ENCODE measurements at regions not wholly inside any gene's neighbourhood (a gene's known extent, or its start where the extent isn't known, plus 50 kb on each side); places are given as distances from the start of the nearest gene placed in this dataset.

DNA sequence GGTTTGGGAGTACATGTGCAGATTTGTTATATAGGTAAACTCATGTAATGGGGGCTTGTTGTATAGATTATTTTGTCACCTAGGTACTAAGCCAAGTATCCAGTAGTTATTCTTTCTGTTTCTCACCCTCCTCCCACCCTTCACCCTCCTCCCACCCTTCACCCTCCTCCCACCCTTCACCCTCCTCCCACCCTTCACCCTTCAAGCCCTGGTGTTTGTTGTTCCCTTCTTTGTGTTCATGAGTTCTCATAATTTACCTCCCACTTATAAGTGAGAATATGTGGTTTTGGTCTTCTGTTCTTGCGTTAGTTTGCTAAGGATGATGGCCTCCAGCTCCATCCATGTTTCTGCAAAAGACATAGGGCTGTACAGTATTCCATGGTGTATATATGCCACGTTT, 58.7 kb upstream of the OR10AD1 start:
- Histone ChIP-seq H3K27me3 (no peaks in the 10 kb centered on the region), H3K36me3 (no peaks in the 10 kb centered on the region), H3K4me3 (no peak overlapping the region), H3K4me1 (ENCODE audit: low read depth) (no peaks in the 10 kb centered on the region), H3K9me3 (ENCODE audit: low read depth) (no peaks in the 10 kb centered on the region), H3K27ac (no peak overlapping the region)
- no peak for DNase-seq (ENCODE audit: low read depth in 1 of 2, low spot score in 1 of 2)
- TF ChIP-seq, protein P1, sequence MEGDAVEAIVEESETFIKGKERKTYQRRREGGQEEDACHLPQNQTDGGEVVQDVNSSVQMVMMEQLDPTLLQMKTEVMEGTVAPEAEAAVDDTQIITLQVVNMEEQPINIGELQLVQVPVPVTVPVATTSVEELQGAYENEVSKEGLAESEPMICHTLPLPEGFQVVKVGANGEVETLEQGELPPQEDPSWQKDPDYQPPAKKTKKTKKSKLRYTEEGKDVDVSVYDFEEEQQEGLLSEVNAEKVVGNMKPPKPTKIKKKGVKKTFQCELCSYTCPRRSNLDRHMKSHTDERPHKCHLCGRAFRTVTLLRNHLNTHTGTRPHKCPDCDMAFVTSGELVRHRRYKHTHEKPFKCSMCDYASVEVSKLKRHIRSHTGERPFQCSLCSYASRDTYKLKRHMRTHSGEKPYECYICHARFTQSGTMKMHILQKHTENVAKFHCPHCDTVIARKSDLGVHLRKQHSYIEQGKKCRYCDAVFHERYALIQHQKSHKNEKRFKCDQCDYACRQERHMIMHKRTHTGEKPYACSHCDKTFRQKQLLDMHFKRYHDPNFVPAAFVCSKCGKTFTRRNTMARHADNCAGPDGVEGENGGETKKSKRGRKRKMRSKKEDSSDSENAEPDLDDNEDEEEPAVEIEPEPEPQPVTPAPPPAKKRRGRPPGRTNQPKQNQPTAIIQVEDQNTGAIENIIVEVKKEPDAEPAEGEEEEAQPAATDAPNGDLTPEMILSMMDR (IDR thresholded peaks at IDR 0.05; ENCODE audit: low read depth, low read length), result no peak
